ENCODE measurements at regions not wholly inside any gene's neighbourhood (a gene's known extent, or its start where the extent isn't known, plus 50 kb on each side); places are given as distances from the start of the nearest gene placed in this dataset.

- POLR2A ChIA-PET = no interaction called here
- CTCF ChIA-PET = interaction anchor here (1.0 kb wide), 1 partner anchor 21 kb away, joined by 3 read pairs; no protein-coding TSS in a partner anchor
- H3K36me3 ChIP-seq (ENCODE audit: control insufficient read depth, insufficient read depth, low read length) = no peaks in the 10 kb centered on the region
- no peaks in the 10 kb centered on the region for H3K27me3 ChIP-seq (ENCODE audit: control insufficient read depth, insufficient read depth, low read length)
- TF ChIP-seq CTCF (IDR thresholded peaks at IDR 0.05; ENCODE audit: insufficient read depth, low read depth, low read length) = no peak
- no peak for DNase-seq (ENCODE audit: low read depth)
- no peak overlapping the region for H3K4me3 ChIP-seq (ENCODE audit: low read depth, low read length)
Measured at GRCh38 chr10:43969506-43969905, 320.8 kb upstream of the ZNF32 start.

GRCh38 chr10:43968961-43969360 is 320.3 kb upstream of the ZNF32 start:
- no peaks in the 10 kb centered on the region for H3K36me3 ChIP-seq (ENCODE audit: control insufficient read depth, insufficient read depth, low read length)
- no peak for DNase-seq (ENCODE audit: low read depth)
- ChIA-PET POLR2A (no interaction called here), CTCF (interaction anchor here (1.0 kb wide), 2 partner anchors 16 to 20 kb away, joined by 3 read pairs; no protein-coding TSS in a partner anchor)
- H3K4me3 ChIP-seq (ENCODE audit: low read depth, low read length) = no peak overlapping the region
- TF ChIP-seq CTCF (IDR thresholded peaks at IDR 0.05; ENCODE audit: insufficient read depth, low read depth, low read length) = no peak
- H3K27me3 ChIP-seq (ENCODE audit: control insufficient read depth, insufficient read depth, low read length) = no peaks in the 10 kb centered on the region

GRCh38 chr10:43968076-43968475 is 319.4 kb upstream of the ZNF32 start:
- no peak for TF ChIP-seq CTCF (IDR thresholded peaks at IDR 0.05; ENCODE audit: insufficient read depth, low read depth, low read length)
- Histone ChIP-seq H3K4me3 (ENCODE audit: low read depth, low read length) (no peak overlapping the region), H3K36me3 (ENCODE audit: control insufficient read depth, insufficient read depth, low read length) (no peaks in the 10 kb centered on the region), H3K27me3 (ENCODE audit: control insufficient read depth, insufficient read depth, low read length) (no peaks in the 10 kb centered on the region)
- DNase-seq (ENCODE audit: low read depth) = no peak
- ChIA-PET CTCF (interaction anchor here (1.0 kb wide), 1 partner anchor 17 kb away, joined by 3 read pairs; no protein-coding TSS in a partner anchor), POLR2A (no interaction called here)

- no peak for TF ChIP-seq CTCF (IDR thresholded peaks at IDR 0.05; ENCODE audit: insufficient read depth, low read depth, low read length)
- Histone ChIP-seq H3K27me3 (ENCODE audit: control insufficient read depth, insufficient read depth, low read length) (no peaks in the 10 kb centered on the region), H3K4me3 (ENCODE audit: low read depth, low read length) (no peak overlapping the region), H3K36me3 (ENCODE audit: control insufficient read depth, insufficient read depth, low read length) (no peaks in the 10 kb centered on the region)
- ChIA-PET POLR2A (no interaction called here), CTCF (interaction anchor here (1.0 kb wide), 1 partner anchor 18 kb away, joined by 3 read pairs; no protein-coding TSS in a partner anchor)
- no peak for DNase-seq (ENCODE audit: low read depth)
Measured at GRCh38 chr10:43966571-43966965, 317.9 kb upstream of the ZNF32 start.

- POLR2A ChIA-PET = no interaction called here
- CTCF ChIA-PET = no interaction called here
- Histone ChIP-seq H3K27me3 (ENCODE audit: control insufficient read depth, insufficient read depth, low read length) (no peaks in the 10 kb centered on the region), H3K36me3 (ENCODE audit: control insufficient read depth, insufficient read depth, low read length) (no peaks in the 10 kb centered on the region), H3K4me3 (ENCODE audit: low read depth, low read length) (no peak overlapping the region)
- no peak for TF ChIP-seq CTCF (IDR thresholded peaks at IDR 0.05; ENCODE audit: insufficient read depth, low read depth, low read length)
- no peak for DNase-seq (ENCODE audit: low read depth)
Measured at GRCh38 chr10:43965918-43966570, 317.4 kb upstream of the ZNF32 start.
